K562 (cell line): ENCODE measurements at regions not wholly inside any gene's neighbourhood (a gene's known extent, or its start where the extent isn't known, plus 50 kb on each side); places are given as distances from the start of the nearest gene placed in this dataset.

Experiments used
- ATAC-seq: fragments of 200-7000 bp; cut with Tn5 transposase; 3 replicates; pipeline ENCODE4 v1.9.1; 2020; ENCODE audit warnings: moderate library complexity
- BruUV-seq: library from RNA; stranded (reverse); fragments of 400-500 nt; replicated peaks from 2 replicates; lab custom pipeline; 2021; lab: Mats Ljungman, UMichigan
- CTCF ChIA-PET: fragments of 300-600 bp; formaldehyde crosslinking; extraction: SDS; loops from one replicate; lab custom pipeline; 2021; ENCODE audit warnings: low intra/inter-chr PET ratio; lab: Yijun Ruan, JAX
- POLR2A ChIA-PET: fragments of 300-600, 350-650 bp; sonication (Branson Sonifier 250); formaldehyde crosslinking; extraction: SDS; loops from one replicate; lab custom pipeline; 2021; ENCODE audit warnings: antibody characterized with exemption, inconsistent platforms; lab: Yijun Ruan, JAX
- DNase-seq, 4 experiments: peaks; one replicate each; pipeline versions ENCODE4 v3.0.0 to v3.0.0-alpha.2; 2011 to 2018; ENCODE audit warnings: low spot score in 3 of 4, mixed read lengths in 3 of 4; ENCODE audit errors: extremely low read depth in 1 of 4
- FAIRE-seq: peaks from 2 replicates; lab custom pipeline; 2011; peaks lifted over from hg19 to GRCh38; lab: Jason Lieb, UNC
- H2AFZ ChIP-seq: 2 replicates; pipeline ENCODE4 v1.6.0; 2011; ENCODE audit warnings: low read depth, low read length, control low read depth, inconsistent platforms
- H3K27ac ChIP-seq: fragments of 200-600 bp; 3 replicates; pipeline ENCODE4 v1.8.0; 2011; ENCODE audit warnings: low read depth, mild to moderate bottlenecking, control low read depth, inconsistent platforms, low read length, moderate library complexity, mixed read lengths; ENCODE audit errors: extremely low read depth
- H3K27me3 ChIP-seq, 2 experiments: fragments of 300-600 bp in 1 of 2; 2 replicates in 1 of 2; 3 replicates in 1 of 2; pipeline versions ENCODE4 v1.6.0 to v1.8.0; 2011; ENCODE audit warnings: inconsistent platforms in 2 of 2, low read length in 2 of 2, mild to moderate bottlenecking in 1 of 2, mixed read lengths in 1 of 2, moderate library complexity in 1 of 2; ENCODE audit not compliant: control insufficient read depth in 2 of 2, insufficient read depth in 2 of 2
- H3K36me3 ChIP-seq: fragments of 300-600 bp; 3 replicates; pipeline ENCODE4 v1.8.0; 2011; ENCODE audit warnings: mild to moderate bottlenecking, low read length, inconsistent platforms; ENCODE audit not compliant: control insufficient read depth, insufficient read depth
- H3K4me1 ChIP-seq, 2 experiments: fragments of 200-600 bp in 1 of 2; replicated peaks in 1 of 2; 2 replicates in 1 of 2; 3 replicates in 1 of 2; pipeline versions ENCODE4 v1.5.1 to v1.8.0; 2011; ENCODE audit warnings: inconsistent platforms in 2 of 2, low read length in 2 of 2, mild to moderate bottlenecking in 1 of 2, mixed read lengths in 1 of 2, moderate library complexity in 1 of 2; ENCODE audit not compliant: control insufficient read depth in 2 of 2, insufficient read depth in 2 of 2
- H3K4me2 ChIP-seq: 2 replicates; pipeline ENCODE4 v1.6.1; 2011; ENCODE audit warnings: low read length, control low read depth, inconsistent platforms, mixed read lengths; ENCODE audit not compliant: insufficient read depth
- H3K4me3 ChIP-seq: fragments of 200-600 bp; sonication (generic), shearing (Covaris generic); 2 replicates; pipeline ENCODE4 v1.5.1; 2016; ENCODE audit warnings: control low read depth, inconsistent platforms
- H3K79me2 ChIP-seq: fragments of 200-600 bp; 3 replicates; pipeline ENCODE4 v1.8.0; 2011; ENCODE audit warnings: low read length, inconsistent platforms; ENCODE audit not compliant: control insufficient read depth, insufficient read depth
- H3K9ac ChIP-seq, 2 experiments: 2 replicates each; pipeline versions ENCODE4 v1.6.0 to v1.6.1; 2011; ENCODE audit warnings: low read depth in 2 of 2, low read length in 2 of 2, control low read depth in 1 of 2, inconsistent platforms in 1 of 2, mild to moderate bottlenecking in 1 of 2, mixed read lengths in 1 of 2; ENCODE audit not compliant: insufficient read depth in 1 of 2
- H3K9me1 ChIP-seq: one replicate; pipeline ENCODE4 v1.6.0; 2011; ENCODE audit warnings: inconsistent platforms, mild to moderate bottlenecking, low read length, moderate library complexity; ENCODE audit not compliant: control insufficient read depth, insufficient read depth
- H3K9me3 ChIP-seq: replicated peaks from 2 replicates; pipeline ENCODE4 v1.5.1; 2011; ENCODE audit warnings: low read depth, low read length, inconsistent platforms; ENCODE audit not compliant: control insufficient read depth, insufficient read depth
- H4K20me1 ChIP-seq: replicated peaks from 2 replicates; pipeline ENCODE4 v1.6.1; 2011; ENCODE audit warnings: low read length, inconsistent platforms, mixed read lengths; ENCODE audit not compliant: control insufficient read depth, insufficient read depth
- CBX8 ChIP-seq: fragments of 200-600 bp; sonication (generic); IDR thresholded peaks from 2 replicates; pipeline ENCODE4 v1.6.1; 2012; ENCODE audit warnings: borderline replicate concordance, mixed run types, low read depth, mild to moderate bottlenecking, moderate library complexity, mixed read lengths, low read length, control low read depth, inconsistent platforms; ENCODE audit not compliant: poor library complexity, severe bottlenecking; ENCODE audit errors: extremely low read depth
- CTCF ChIP-seq, 3 experiments: IDR thresholded peaks in 2 of 3; conservative IDR thresholded peaks in 1 of 3; 2 replicates each; pipeline ENCODE4 v1.5.1; 2011 to 2012; ENCODE audit warnings: low read length in 3 of 3, mild to moderate bottlenecking in 3 of 3, control low read depth in 2 of 3, improper control_type of control experiment in 1 of 3, inconsistent platforms in 1 of 3, low read depth in 1 of 3, mixed read lengths in 1 of 3, moderate library complexity in 1 of 3; ENCODE audit not compliant: insufficient read depth in 2 of 3
- FOXK2 ChIP-seq, 2 experiments: fragments of 450-650 bp; IDR thresholded peaks in 1 of 2; conservative IDR thresholded peaks in 1 of 2; 2 replicates each; pipeline ENCODE4 v1.6.1; 2016; ENCODE audit warnings: low read depth in 2 of 2, mild to moderate bottlenecking in 1 of 2
- GTF2A2 ChIP-seq: IDR thresholded peaks from 2 replicates; pipeline ENCODE4 v1.6.1; 2016; ENCODE audit warnings: mild to moderate bottlenecking, missing genetic modification characterization, missing compliant biosample characterization
- MIER1 ChIP-seq: fragments of 450-650 bp; IDR thresholded peaks from 2 replicates; pipeline ENCODE4 v1.6.1; 2016; ENCODE audit warnings: antibody characterized with exemption, mild to moderate bottlenecking, low read depth
- MLLT1 ChIP-seq, 2 experiments: fragments of 450-650 bp; IDR thresholded peaks; 2 replicates each; pipeline ENCODE4 v1.6.1; 2016
- PHTF2 ChIP-seq: fragments of 250-450 bp; sonication (Bioruptor Pico); IDR thresholded peaks from 2 replicates; pipeline ENCODE4 v1.5.0; 2021; ENCODE audit warnings: mild to moderate bottlenecking
- RAD21 ChIP-seq, 2 experiments: fragments of 250-450 bp in 1 of 2; fragments of 450-650 bp in 1 of 2; sonication (Bioruptor Pico) in 1 of 2; formaldehyde crosslinking in 1 of 2; IDR thresholded peaks in 1 of 2; conservative IDR thresholded peaks in 1 of 2; 2 replicates each; pipeline versions ENCODE4 v1.4.0 to v1.8.0; 2020 to 2022; ENCODE audit warnings: mild to moderate bottlenecking in 2 of 2, moderate library complexity in 1 of 2
- SNRNP70 ChIP-seq: fragments of 200-400 bp; formaldehyde crosslinking; optimal IDR thresholded peaks from 2 replicates; pipeline ENCODE3; 2017; ENCODE audit warnings: low read depth, low read length
- TARDBP ChIP-seq: fragments of 450-650 bp; IDR thresholded peaks from 2 replicates; pipeline ENCODE4 v1.6.1; 2016
- ZNF212 ChIP-seq: fragments of 450-650 bp; formaldehyde crosslinking; IDR thresholded peaks from 2 replicates; pipeline ENCODE4 v1.4.0; 2020; ENCODE audit warnings: mild to moderate bottlenecking
- ZNF3 ChIP-seq: fragments of 250-450 bp; sonication (Bioruptor Pico); IDR thresholded peaks from 2 replicates; pipeline ENCODE4 v1.5.0; 2021; ENCODE audit warnings: mild to moderate bottlenecking, moderate library complexity
- WGBS: fragments of 100-300 bp; shearing (Covaris generic); methylation state at CpG from one replicate; pipeline ENCODE4 v1.1.6; 2016; ENCODE audit warnings: low coverage, mixed read lengths; ENCODE audit not compliant: insufficient coverage; ENCODE audit errors: missing lambda C conversion rate; 5-methylcytosine and 5-hydroxymethylcytosine counted together
- in situ Hi-C: fragments of 300-500 bp; cut with MboI; formaldehyde crosslinking; loops from 4 replicates; pipeline ENCODE4 v1.15.0; 2018; ENCODE audit warnings: inconsistent platforms, mixed read lengths
- intact Hi-C: fragments of 100-400 bp; cut with micrococcal nuclease; formaldehyde crosslinking; loops from 2 replicates; pipeline ENCODE4 v1.14.2; 2022

- no peak overlapping the region for H3K27ac ChIP-seq
- intact Hi-C loops (no loop called here), in situ Hi-C loops (no loop called here)
- POLR2A ChIA-PET: no interaction called here
- 0 out of 2 replicates have a peak, but pooled peaks cover 10% of the 10 kb centered on the region for H4K20me1 ChIP-seq
- no peak overlapping the region for H3K4me2 ChIP-seq
- no peak for TF ChIP-seq MLLT1 (IDR thresholded peaks at IDR 0.05)
- no peak for TF ChIP-seq SNRNP70
- no peak for TF ChIP-seq GTF2A2 (tag)
- no peak for TF ChIP-seq RAD21 (CRISPR knock-in tag; conservative IDR thresholded peaks at IDR 0.05 in 1 of 2, IDR thresholded peaks at IDR 0.05 in 1 of 2)
- no peak for TF ChIP-seq ZNF212 (CRISPR knock-in tag)
- no peak for TF ChIP-seq TARDBP
- TF ChIP-seq CTCF (IDR thresholded peaks at IDR 0.05 in 2 of 3, conservative IDR thresholded peaks at IDR 0.05 in 1 of 3; ENCODE audit: insufficient read depth in 2 of 3, low read depth in 1 of 3, low read length in 3 of 3): no peak
- no peak for TF ChIP-seq MIER1
- TF ChIP-seq ZNF3: no peak
- no peak for TF ChIP-seq CBX8
- no peak for TF ChIP-seq PHTF2 (CRISPR knock-in tag)
- TF ChIP-seq FOXK2 (conservative IDR thresholded peaks at IDR 0.05 in 1 of 2, IDR thresholded peaks at IDR 0.05 in 1 of 2; ENCODE audit: low read depth in 2 of 2): no peak
- no peaks in the 10 kb centered on the region for H3K4me1 ChIP-seq
- no peak overlapping the region for H2AFZ ChIP-seq
- peak in 2 of 4 experiments; percentile 2 to 3 for DNase-seq
- H3K9ac ChIP-seq: no peak overlapping the region
- BruUV-seq: no TSS peak
- no peak for FAIRE-seq
- 0% methylated on average over 6 of the region's 6 CpGs for WGBS
- CTCF ChIA-PET: no interaction called here
- peaks cover 4% of the 10 kb centered on the region for H3K9me1 ChIP-seq
- no peak overlapping the region for H3K4me3 ChIP-seq
- H3K27me3 ChIP-seq: peaks cover 7 to 41% of the 10 kb centered on the region in 2 experiments; a peak in 4 of 5 replicates
- no peaks in the 10 kb centered on the region for H3K79me2 ChIP-seq
- no peaks in the 10 kb centered on the region for H3K9me3 ChIP-seq
- no peaks in the 10 kb centered on the region for H3K36me3 ChIP-seq
- ATAC-seq: no peak
Observed at GRCh38 chr10:78476844-78477243, 443.2 kb downstream of the RPS24 start.
